ENCODE measurements at regions not wholly inside any gene's neighbourhood (a gene's known extent, or its start where the extent isn't known, plus 50 kb on each side); places are given as distances from the start of the nearest gene placed in this dataset.

DNA sequence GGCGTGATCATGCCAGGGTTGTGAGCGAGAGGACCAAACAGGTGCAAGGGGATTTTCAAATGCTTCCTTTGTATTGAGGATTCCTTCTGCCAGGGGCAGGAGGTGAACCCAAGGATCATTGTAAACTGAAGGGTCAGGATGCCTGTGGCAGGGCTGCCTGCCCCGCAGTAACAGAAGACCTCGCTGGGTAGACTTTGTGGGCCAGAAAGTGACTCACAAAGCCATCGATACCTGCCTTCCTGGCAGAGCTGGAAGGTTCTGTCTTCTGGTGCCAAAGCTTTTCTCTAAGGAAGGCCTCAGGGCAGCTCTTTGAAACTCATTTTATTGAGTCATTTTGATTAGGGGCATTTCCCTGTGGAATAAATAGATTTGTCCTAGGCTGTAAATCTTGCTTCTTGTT is 223.4 kb downstream of the ICE1 start:
- TF ChIP-seq CTCF (conservative IDR thresholded peaks at IDR 0.05 in 1 of 2, IDR thresholded peaks at IDR 0.05 in 1 of 2; ENCODE audit: low read depth in 1 of 2, low read length in 2 of 2) (no peak), EZH2 (IDR thresholded peaks at IDR 0.05; ENCODE audit: low read length, missing control alignments) (no peak)

Data from fibroblast of lung (primary cell).